ENCODE measurements at regions not wholly inside any gene's neighbourhood (a gene's known extent, or its start where the extent isn't known, plus 50 kb on each side); places are given as distances from the start of the nearest gene placed in this dataset.

- H3K4me3 ChIP-seq (ENCODE audit: low read length, poor library complexity, severe bottlenecking) = no peak overlapping the region
- no peak overlapping the region for H2AFZ ChIP-seq (ENCODE audit: low read length)
- no peaks in the 10 kb centered on the region for H3K9me3 ChIP-seq (ENCODE audit: insufficient read depth, low read depth, low read length)
- H3K9me2 ChIP-seq (replicated peaks; ENCODE audit: low read depth, low read length) = no peaks in the 10 kb centered on the region
- H3K79me2 ChIP-seq (ENCODE audit: insufficient read depth, low read length) = no peaks in the 10 kb centered on the region
- no peak overlapping the region for H3K9ac ChIP-seq (ENCODE audit: low read depth, low read length, poor library complexity, severe bottlenecking)
- no peaks in the 10 kb centered on the region for H3K4me1 ChIP-seq (ENCODE audit: insufficient read depth, low read length, poor library complexity, severe bottlenecking)
- no peaks in the 10 kb centered on the region for H3K36me3 ChIP-seq (ENCODE audit: insufficient read depth, low read length)
- H4K20me1 ChIP-seq (ENCODE audit: insufficient read depth, low read length, poor library complexity, severe bottlenecking) = no peaks in the 10 kb centered on the region
- TF ChIP-seq CTCF (conservative IDR thresholded peaks at IDR 0.05; ENCODE audit: low read length) (no peak), EZH2phosphoT487 (IDR thresholded peaks at IDR 0.05; ENCODE audit: borderline replicate concordance) (no peak)
- no peak overlapping the region for H3K4me2 ChIP-seq (ENCODE audit: low read depth, low read length, poor library complexity, severe bottlenecking)
- H3F3A ChIP-seq (ENCODE audit: low read depth) = no peaks in the 10 kb centered on the region
- H3K27me3 ChIP-seq (ENCODE audit: insufficient read depth, low read length, poor library complexity, severe bottlenecking) = no peaks in the 10 kb centered on the region
These were observed 132.5 kb upstream of the MAX start for GRCh38 chr14:65234752-65235361.

DNA sequence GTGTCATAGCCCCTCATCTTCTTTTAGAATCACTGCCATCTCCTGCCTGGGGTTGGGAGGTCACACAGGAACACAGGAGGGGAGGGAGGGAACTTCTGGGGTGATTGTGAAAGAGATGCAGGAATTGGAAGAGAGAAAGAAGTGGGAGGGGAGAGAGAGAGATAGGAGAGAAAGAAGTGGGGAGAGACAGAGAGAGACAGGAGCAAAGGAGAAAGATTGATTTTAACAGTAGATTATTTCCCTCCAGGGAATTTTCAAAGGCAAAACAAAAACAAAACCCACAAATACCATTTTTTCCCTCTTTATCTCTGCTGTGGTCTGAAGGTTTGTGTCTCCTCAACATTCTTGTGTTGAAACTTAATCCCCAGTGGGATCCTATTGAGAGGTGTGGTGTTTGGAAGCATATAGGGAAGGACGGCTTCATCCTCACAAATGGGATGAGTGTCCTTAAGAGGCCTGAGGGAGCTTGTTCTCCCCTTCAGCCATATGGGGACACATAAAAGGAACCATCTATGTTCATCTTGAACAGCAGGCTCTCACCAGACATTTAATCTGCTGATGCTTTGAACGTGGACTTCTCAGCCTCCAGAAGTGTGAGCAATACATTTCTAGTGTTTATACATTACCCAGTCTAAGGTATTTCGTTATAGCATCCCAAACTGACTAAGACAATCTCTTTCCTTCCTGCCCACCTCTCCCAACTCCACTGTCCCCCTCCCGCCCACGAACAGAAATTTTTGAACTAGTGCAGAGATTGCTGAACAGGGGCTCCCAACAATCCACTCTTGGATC, 134.9 kb upstream of the MAX start:
- Histone ChIP-seq H2AFZ (ENCODE audit: low read length) (no peak overlapping the region), H3K9ac (ENCODE audit: low read depth, low read length, poor library complexity, severe bottlenecking) (no peak overlapping the region), H3F3A (ENCODE audit: low read depth) (no peaks in the 10 kb centered on the region), H4K20me1 (ENCODE audit: insufficient read depth, low read length, poor library complexity, severe bottlenecking) (no peaks in the 10 kb centered on the region), H3K9me3 (ENCODE audit: insufficient read depth, low read depth, low read length) (no peaks in the 10 kb centered on the region), H3K4me2 (ENCODE audit: low read depth, low read length, poor library complexity, severe bottlenecking) (no peak overlapping the region), H3K4me1 (ENCODE audit: insufficient read depth, low read length, poor library complexity, severe bottlenecking) (no peaks in the 10 kb centered on the region), H3K4me3 (ENCODE audit: low read length, poor library complexity, severe bottlenecking) (no peak overlapping the region), H3K79me2 (ENCODE audit: insufficient read depth, low read length) (no peaks in the 10 kb centered on the region), H3K27me3 (ENCODE audit: insufficient read depth, low read length, poor library complexity, severe bottlenecking) (no peaks in the 10 kb centered on the region), H3K36me3 (ENCODE audit: insufficient read depth, low read length) (no peaks in the 10 kb centered on the region), H3K9me2 (replicated peaks; ENCODE audit: low read depth, low read length) (no peaks in the 10 kb centered on the region)
- no peak for TF ChIP-seq EZH2phosphoT487 (IDR thresholded peaks at IDR 0.05; ENCODE audit: borderline replicate concordance)
- TF ChIP-seq CTCF (conservative IDR thresholded peaks at IDR 0.05; ENCODE audit: low read length) = no peak

- H3K4me1 ChIP-seq (ENCODE audit: insufficient read depth, low read length, poor library complexity, severe bottlenecking) = no peaks in the 10 kb centered on the region
- no peaks in the 10 kb centered on the region for H3K9me2 ChIP-seq (replicated peaks; ENCODE audit: low read depth, low read length)
- H3K9ac ChIP-seq (ENCODE audit: low read depth, low read length, poor library complexity, severe bottlenecking) = no peak overlapping the region
- H3K79me2 ChIP-seq (ENCODE audit: insufficient read depth, low read length) = no peaks in the 10 kb centered on the region
- no peaks in the 10 kb centered on the region for H3K9me3 ChIP-seq (ENCODE audit: insufficient read depth, low read depth, low read length)
- no peak overlapping the region for H3K4me2 ChIP-seq (ENCODE audit: low read depth, low read length, poor library complexity, severe bottlenecking)
- TF ChIP-seq CTCF (conservative IDR thresholded peaks at IDR 0.05; ENCODE audit: low read length) (no peak), EZH2phosphoT487 (IDR thresholded peaks at IDR 0.05; ENCODE audit: borderline replicate concordance) (no peak)
- H2AFZ ChIP-seq (ENCODE audit: low read length) = no peak overlapping the region
- no peaks in the 10 kb centered on the region for H4K20me1 ChIP-seq (ENCODE audit: insufficient read depth, low read length, poor library complexity, severe bottlenecking)
- H3F3A ChIP-seq (ENCODE audit: low read depth) = no peaks in the 10 kb centered on the region
- H3K4me3 ChIP-seq (ENCODE audit: low read length, poor library complexity, severe bottlenecking) = no peak overlapping the region
- no peaks in the 10 kb centered on the region for H3K27me3 ChIP-seq (ENCODE audit: insufficient read depth, low read length, poor library complexity, severe bottlenecking)
- H3K36me3 ChIP-seq (ENCODE audit: insufficient read depth, low read length) = no peaks in the 10 kb centered on the region
These were observed 135.6 kb upstream of the MAX start for GRCh38 chr14:65237941-65238340.
